ENCODE measurements at regions not wholly inside any gene's neighbourhood (a gene's known extent, or its start where the extent isn't known, plus 50 kb on each side); places are given as distances from the start of the nearest gene placed in this dataset.

GRCh38 chr6:40290816-40291215 is 296.3 kb downstream of the LRFN2 start:
- TF ChIP-seq CTCF (IDR thresholded peaks at IDR 0.05; ENCODE audit: poor library complexity) (no peak), EZH2 (IDR thresholded peaks at IDR 0.05; ENCODE audit: borderline replicate concordance) (no peak)
